Posterior vena cava (tissue), 2 donors: ENCODE measurements at regions not wholly inside any gene's neighbourhood (a gene's known extent, or its start where the extent isn't known, plus 50 kb on each side); places are given as distances from the start of the nearest gene placed in this dataset.

ENCODE experiments used
- DNase-seq: peaks from one replicate; pipeline ENCODE4 v3.0.0-alpha.2; 2020; ENCODE audit warnings: low spot score
- intact Hi-C, 2 donors: fragments of 100-400 bp; cut with DNase I; formaldehyde crosslinking; loops; one replicate each; pipeline versions ENCODE4 v1.14.1 to v1.14.2; 2022 to 2023
- donor health status: DM: yes; HTN: yes; CAD: no.
- donor health status: DM: yes; HTN: yes; CAD: no.

- DNase-seq: no peak
- intact Hi-C loops: no loop called here
Measured at GRCh38 chrX:6732101-6732500, 197.2 kb upstream of the VCX3A start.

- no peak for DNase-seq
- intact Hi-C loops: no loop called here
Measured at GRCh38 chrX:6729626-6730025, 194.7 kb upstream of the VCX3A start.

- intact Hi-C loops: no loop called here
- no peak for DNase-seq
Measured at GRCh38 chrX:6718766-6719165, 183.8 kb upstream of the VCX3A start.

GRCh38 chrX:6708676-6709380, 173.9 kb upstream of the VCX3A start:
- DNase-seq: no peak
- intact Hi-C loops: no loop called here

- intact Hi-C loops: no loop called here
- DNase-seq: no peak
Measured at GRCh38 chrX:6708041-6708440, 173.1 kb upstream of the VCX3A start.

GRCh38 chrX:6707497-6707896, 172.6 kb upstream of the VCX3A start:
- no peak for DNase-seq
- intact Hi-C loops: no loop called here

GRCh38 chrX:6701085-6701484, 166.2 kb upstream of the VCX3A start:
- intact Hi-C loops: no loop called here
- DNase-seq: no peak

- intact Hi-C loops: no loop called here
Measured at GRCh38 chrX:6695717-6696116, 160.8 kb upstream of the VCX3A start.

GRCh38 chrX:6694977-6695376, 160.1 kb upstream of the VCX3A start:
- DNase-seq: no peak
- intact Hi-C loops: no loop called here

More at GRCh38 chrX:6695717-6696116, 160.8 kb upstream of the VCX3A start:
- no peak for DNase-seq

GRCh38 chrX:6694221-6694620, 159.3 kb upstream of the VCX3A start:
- intact Hi-C loops: no loop called here
- DNase-seq: no peak

GRCh38 chrX:6693051-6693450, 158.1 kb upstream of the VCX3A start:
- intact Hi-C loops: no loop called here
- DNase-seq: no peak

- intact Hi-C loops: no loop called here
- no peak for DNase-seq
Measured at GRCh38 chrX:6685489-6685888, 150.6 kb upstream of the VCX3A start.

- intact Hi-C loops: no loop called here
- no peak for DNase-seq
Measured at GRCh38 chrX:6683353-6683752, 148.4 kb upstream of the VCX3A start.

GRCh38 chrX:6681521-6682145, 146.7 kb upstream of the VCX3A start:
- DNase-seq: no peak
- intact Hi-C loops: no loop called here

GRCh38 chrX:6679988-6680387, 145.1 kb upstream of the VCX3A start:
- intact Hi-C loops: no loop called here
- DNase-seq: no peak

- no peak for DNase-seq
- intact Hi-C loops: no loop called here
Measured at GRCh38 chrX:6679550-6679949, 144.6 kb upstream of the VCX3A start.

GRCh38 chrX:6678313-6678712, 143.4 kb upstream of the VCX3A start:
- intact Hi-C loops: no loop called here
- no peak for DNase-seq

GRCh38 chrX:6674734-6675133, 139.8 kb upstream of the VCX3A start:
- intact Hi-C loops: no loop called here

GRCh38 chrX:6667048-6667768, 132.3 kb upstream of the VCX3A start:
- intact Hi-C loops: no loop called here

More at GRCh38 chrX:6674734-6675133, 139.8 kb upstream of the VCX3A start:
- no peak for DNase-seq

GRCh38 chrX:6666624-6667023, 131.7 kb upstream of the VCX3A start:
- DNase-seq: no peak
- intact Hi-C loops: no loop called here

More at GRCh38 chrX:6667048-6667768, 132.3 kb upstream of the VCX3A start:
- DNase-seq: no peak

- intact Hi-C loops: no loop called here
- DNase-seq: no peak
Measured at GRCh38 chrX:6661736-6662135, 126.8 kb upstream of the VCX3A start.
